Left lung (tissue), 4 donors: ENCODE measurements at regions not wholly inside any gene's neighbourhood (a gene's known extent, or its start where the extent isn't known, plus 50 kb on each side); places are given as distances from the start of the nearest gene placed in this dataset.

ENCODE experiments used
- ATAC-seq: fragments of 200-7000 bp; cut with Tn5 transposase; one replicate; pipeline ENCODE4 v1.9.1; 2020; ENCODE audit warnings: moderate library complexity
- DNase-seq, 4 donors: peaks; one replicate each; pipeline ENCODE4 v3.0.0-alpha.2; 2013 to 2020
- H3K27ac ChIP-seq, 2 donors: fragments of 200-600 bp; sonication (generic) in 1 of 2; one replicate each; pipeline versions ENCODE4 v1.5.0 to v1.8.0; 2020 to 2021
- H3K27me3 ChIP-seq, 2 donors: fragments of 200-600 bp; sonication (generic) in 1 of 2; one replicate each; pipeline versions ENCODE4 v1.5.0 to v1.8.0; 2020 to 2021
- H3K36me3 ChIP-seq, 2 donors: fragments of 200-600 bp; sonication (generic) in 1 of 2; one replicate each; pipeline versions ENCODE4 v1.5.0 to v1.8.0; 2020 to 2021
- H3K4me1 ChIP-seq, 2 donors: fragments of 200-600 bp; one replicate each; pipeline ENCODE4 v1.8.0; 2021
- H3K4me3 ChIP-seq, 2 donors: fragments of 200-600 bp; sonication (generic) in 1 of 2; one replicate each; pipeline versions ENCODE4 v1.5.0 to v1.8.0; 2020 to 2021; ENCODE audit warnings: mild to moderate bottlenecking in 1 of 2
- H3K9me3 ChIP-seq, 2 donors: fragments of 200-600 bp; sonication (generic) in 1 of 2; one replicate each; pipeline versions ENCODE4 v1.5.0 to v1.8.0; 2020 to 2021
- CTCF ChIP-seq, 2 donors: fragments of 200-600 bp; sonication (generic) in 1 of 2; IDR thresholded peaks; one replicate each; pipeline versions ENCODE4 v1.5.0 to v1.8.0; 2021; ENCODE audit warnings: antibody characterized with exemption in 2 of 2
- intact Hi-C, 2 donors: fragments of 100-400 bp; cut with DNase I; formaldehyde crosslinking; loops; one replicate each; pipeline versions ENCODE4 v1.11.2 to v1.14.2; 2022
- donor health status: DM: no; HTN: yes; CAD: no.
- donor health status: DM: no; HTN: no; CAD: no.

- Histone ChIP-seq H3K27ac (no peak overlapping the region), H3K9me3 (no peaks in the 10 kb centered on the region), H3K4me1 (no peaks in the 10 kb centered on the region), H3K27me3 (no peaks in the 10 kb centered on the region), H3K36me3 (no peaks in the 10 kb centered on the region), H3K4me3 (no peak overlapping the region)
- ATAC-seq, result no peak
- TF ChIP-seq CTCF (IDR thresholded peaks at IDR 0.05), result no peak
- intact Hi-C loops, result no loop called here
- no peak for DNase-seq
These were observed 144.5 kb downstream of the SEC16B start for GRCh38 chr1:177825276-177825901.

DNA sequence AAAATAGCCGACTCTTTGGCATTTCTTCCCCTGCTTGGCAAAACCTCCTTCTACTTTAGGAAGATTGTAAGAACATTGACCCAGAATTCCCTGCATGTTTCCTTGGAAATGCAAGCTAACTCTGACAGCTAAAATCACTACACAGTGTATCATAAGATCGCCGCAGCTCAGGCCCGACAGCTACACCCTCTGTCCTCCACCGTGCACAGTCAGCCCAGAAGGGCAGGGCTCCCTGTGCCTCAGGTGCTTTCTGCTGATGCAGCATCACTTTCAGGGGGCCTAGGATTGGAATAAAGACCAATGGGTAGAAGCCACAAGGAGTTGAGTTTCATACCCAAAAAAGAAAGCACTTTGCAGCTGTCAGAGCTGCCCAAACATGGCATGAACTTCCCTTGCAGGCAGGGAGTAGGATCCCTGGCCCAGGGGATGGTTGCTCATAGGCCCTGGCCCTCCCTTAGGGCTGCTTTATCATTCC, 145.3 kb downstream of the SEC16B start:
- DNase-seq (peak in 1 of 4 donors; percentile 9), ATAC-seq (no peak)
- no peaks in the 10 kb centered on the region for H3K36me3 ChIP-seq
- no peaks in the 10 kb centered on the region for H3K27me3 ChIP-seq
- no peak overlapping the region for H3K4me3 ChIP-seq
- H3K9me3 ChIP-seq, result no peaks in the 10 kb centered on the region
- TF ChIP-seq CTCF (IDR thresholded peaks at IDR 0.05), result no peak
- no peak overlapping the region for H3K27ac ChIP-seq
- H3K4me1 ChIP-seq, result no peaks in the 10 kb centered on the region
- intact Hi-C loops, result no loop called here

DNA sequence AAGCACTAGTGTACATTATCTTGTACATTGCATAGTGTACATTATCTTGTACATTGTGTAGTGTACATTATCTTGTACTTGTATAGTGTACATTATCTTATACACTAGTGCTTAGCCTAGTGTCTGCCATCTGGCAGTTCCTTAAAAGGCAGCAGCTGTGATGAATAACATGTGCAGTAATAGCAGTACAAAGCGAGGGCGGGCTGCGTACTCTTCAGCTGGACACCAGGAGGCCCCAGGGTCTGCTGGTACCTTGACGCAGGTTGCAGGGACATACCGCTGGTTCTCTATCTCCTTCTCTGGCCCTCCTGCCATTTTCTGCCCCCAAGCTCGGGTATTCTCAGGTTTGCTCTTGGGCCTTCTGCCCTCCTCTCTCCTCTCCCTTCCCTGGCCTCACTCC, 149.6 kb downstream of the SEC16B start:
- no peaks in the 10 kb centered on the region for H3K9me3 ChIP-seq

GRCh38 chr1:177817937-177818875, 151.7 kb downstream of the SEC16B start:
- Histone ChIP-seq H3K36me3 (no peaks in the 10 kb centered on the region), H3K4me1 (no peaks in the 10 kb centered on the region), H3K27me3 (no peaks in the 10 kb centered on the region), H3K4me3 (no peak overlapping the region), H3K27ac (no peak overlapping the region), H3K9me3 (no peaks in the 10 kb centered on the region)
- DNase-seq (no peak), ATAC-seq (no peak)
- TF ChIP-seq CTCF (IDR thresholded peaks at IDR 0.05), result no peak
- intact Hi-C loops, result no loop called here

More for the DNA sequence above, 149.6 kb downstream of the SEC16B start:
- DNase-seq (no peak), ATAC-seq (no peak)
- H3K4me3 ChIP-seq, result no peak overlapping the region
- no peaks in the 10 kb centered on the region for H3K4me1 ChIP-seq
- no peaks in the 10 kb centered on the region for H3K27me3 ChIP-seq
- intact Hi-C loops, result no loop called here
- no peak for TF ChIP-seq CTCF (IDR thresholded peaks at IDR 0.05)
- no peak overlapping the region for H3K27ac ChIP-seq
- H3K36me3 ChIP-seq, result no peaks in the 10 kb centered on the region

DNA sequence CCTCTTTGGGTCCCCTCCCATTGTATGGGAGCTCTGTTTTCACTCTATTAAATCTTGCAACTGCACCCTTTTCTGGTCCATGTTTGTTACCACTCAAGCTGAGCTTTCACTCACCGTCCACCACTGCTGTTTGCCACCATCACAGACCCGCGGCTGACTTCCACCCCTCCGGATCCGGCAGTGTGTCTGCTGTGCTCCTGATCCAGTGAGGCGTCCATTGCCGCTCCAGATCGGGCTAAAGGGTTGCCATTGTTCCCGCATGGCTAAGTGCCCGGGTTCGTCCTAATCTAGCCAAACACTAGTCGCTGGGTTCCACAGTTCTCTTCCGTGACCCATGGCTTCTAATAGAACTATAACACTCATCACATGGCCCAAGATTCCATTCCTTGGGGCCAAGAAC, 157.2 kb downstream of the SEC16B start:
- no peaks in the 10 kb centered on the region for H3K27me3 ChIP-seq
- peaks cover 0 to 2% of the 10 kb centered on the region in 2 donors for H3K9me3 ChIP-seq
- ATAC-seq, result no peak
- no peak overlapping the region for H3K4me3 ChIP-seq
- no peak overlapping the region for H3K27ac ChIP-seq
- TF ChIP-seq CTCF (IDR thresholded peaks at IDR 0.05), result no peak
- no peaks in the 10 kb centered on the region for H3K36me3 ChIP-seq
- H3K4me1 ChIP-seq, result no peaks in the 10 kb centered on the region
- peak in 1 of 4 donors; percentile 60 for DNase-seq
- intact Hi-C loops, result no loop called here
